AG10803 (cell line): ENCODE measurements at regions not wholly inside any gene's neighbourhood (a gene's known extent, or its start where the extent isn't known, plus 50 kb on each side); places are given as distances from the start of the nearest gene placed in this dataset.
"Not testable (repeated sequence)": the region's sequence is repeated elsewhere in the genome, so short reads cannot be mapped to it uniquely, and the experiment has no call there.

ENCODE experiments used
- DNase-seq: peaks from one replicate; pipeline ENCODE4 v3.0.0; 2010; ENCODE audit warnings: low read depth
- H3K4me3 ChIP-seq: 2 replicates; pipeline ENCODE4 v1.5.1; 2011; ENCODE audit warnings: mild to moderate bottlenecking, low read length, control low read depth

GRCh38 chrX:3905522-3906258 is 192.2 kb upstream of the PRKX start:
- not testable (repeated sequence) for DNase-seq, H3K4me3 ChIP-seq

GRCh38 chrX:3902222-3902621 is 188.8 kb upstream of the PRKX start:
- not testable (repeated sequence) for DNase-seq

GRCh38 chrX:3896755-3897154 is 183.3 kb upstream of the PRKX start:
- not testable (repeated sequence) for DNase-seq, H3K4me3 ChIP-seq

More at GRCh38 chrX:3902222-3902621, 188.8 kb upstream of the PRKX start:
- H3K4me3 ChIP-seq = not testable (repeated sequence)

GRCh38 chrX:3882553-3882920 is 169.1 kb upstream of the PRKX start:
- not testable (repeated sequence) for DNase-seq, H3K4me3 ChIP-seq

GRCh38 chrX:3881898-3882552 is 168.6 kb upstream of the PRKX start:
- DNase-seq, H3K4me3 ChIP-seq: not testable (repeated sequence)

- not testable (repeated sequence) for DNase-seq, H3K4me3 ChIP-seq
Observed at GRCh38 chrX:3881255-3881895, 167.9 kb upstream of the PRKX start.

GRCh38 chrX:3876393-3876792 is 162.9 kb upstream of the PRKX start:
- DNase-seq, H3K4me3 ChIP-seq: not testable (repeated sequence)

- DNase-seq, H3K4me3 ChIP-seq: not testable (repeated sequence)
Observed at GRCh38 chrX:3875638-3876037, 162.2 kb upstream of the PRKX start.

GRCh38 chrX:3872226-3872879 is 158.9 kb upstream of the PRKX start:
- H3K4me3 ChIP-seq, DNase-seq: not testable (repeated sequence)

- not testable (repeated sequence) for H3K4me3 ChIP-seq, DNase-seq
Observed at GRCh38 chrX:3867067-3867831, 153.8 kb upstream of the PRKX start.

GRCh38 chrX:3858332-3858731 is 144.9 kb upstream of the PRKX start:
- H3K4me3 ChIP-seq, DNase-seq: not testable (repeated sequence)

GRCh38 chrX:3843522-3844145 is 130.2 kb upstream of the PRKX start:
- DNase-seq, H3K4me3 ChIP-seq: not testable (repeated sequence)

GRCh38 chrX:3842822-3843521 is 129.5 kb upstream of the PRKX start:
- peak overlapping the region; percentile 50 for H3K4me3 ChIP-seq
- not testable (repeated sequence) for DNase-seq

GRCh38 chrX:3838754-3839153 is 125.3 kb upstream of the PRKX start:
- DNase-seq, H3K4me3 ChIP-seq: not testable (repeated sequence)

GRCh38 chrX:3837958-3838643 is 124.7 kb upstream of the PRKX start:
- H3K4me3 ChIP-seq, DNase-seq: not testable (repeated sequence)

- H3K4me3 ChIP-seq, DNase-seq: not testable (repeated sequence)
Observed at GRCh38 chrX:3837211-3837610, 123.8 kb upstream of the PRKX start.

GRCh38 chrX:3833761-3834542 is 120.5 kb upstream of the PRKX start:
- not testable (repeated sequence) for DNase-seq, H3K4me3 ChIP-seq
